HG03520 (cell line): ENCODE measurements at regions not wholly inside any gene's neighbourhood (a gene's known extent, or its start where the extent isn't known, plus 50 kb on each side); places are given as distances from the start of the nearest gene placed in this dataset.
"Not testable (repeated sequence)": the region's sequence is repeated elsewhere in the genome, so short reads cannot be mapped to it uniquely, and the experiment has no call there.

Experiments used
- ATAC-seq: cut with Tn5 transposase; IDR thresholded peaks from one replicate; pipeline ENCODE4 v1.9.1; 2021; ENCODE audit warnings: mild to moderate bottlenecking, moderate library complexity; ENCODE audit not compliant: unreplicated experiment

GRCh38 chr14:89743828-89744227 lies 210.7 kb downstream of the EFCAB11 start:
- ATAC-seq, result no peak

GRCh38 chr14:89740241-89740640 lies 214.3 kb downstream of the EFCAB11 start:
- ATAC-seq, result no peak

DNA sequence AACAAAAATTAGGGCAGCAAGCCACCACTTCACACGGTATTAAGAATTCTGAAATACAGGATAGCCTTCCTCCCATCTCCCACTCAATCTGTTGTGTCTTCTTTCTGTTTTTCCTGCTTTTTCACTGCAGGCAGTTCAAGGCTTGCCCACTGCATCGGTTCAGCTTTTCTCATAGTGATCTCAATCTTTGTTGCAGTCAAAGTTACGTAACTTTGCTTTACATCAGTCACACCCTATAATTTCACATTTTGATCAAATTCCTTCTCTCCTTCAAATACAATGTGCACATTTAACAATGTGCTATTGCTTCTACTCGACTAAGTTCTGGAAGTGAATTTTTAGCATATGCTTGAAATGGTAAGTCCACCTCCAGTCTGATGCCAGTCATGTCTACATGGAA lies 217.6 kb downstream of the EFCAB11 start:
- no peak for ATAC-seq

GRCh38 chr14:89731396-89731933 lies 223.1 kb downstream of the EFCAB11 start:
- no peak for ATAC-seq

- no peak for ATAC-seq
Measured at GRCh38 chr14:89730687-89731086, 223.8 kb downstream of the EFCAB11 start.

- ATAC-seq, result no peak
Measured at GRCh38 chr14:89728964-89729363, 225.6 kb downstream of the EFCAB11 start.

- not testable (repeated sequence) for ATAC-seq
Measured at GRCh38 chr14:89726226-89726625, 228.3 kb downstream of the EFCAB11 start.

- no peak for ATAC-seq
Measured at GRCh38 chr14:89724628-89724960, 229.9 kb downstream of the EFCAB11 start.

DNA sequence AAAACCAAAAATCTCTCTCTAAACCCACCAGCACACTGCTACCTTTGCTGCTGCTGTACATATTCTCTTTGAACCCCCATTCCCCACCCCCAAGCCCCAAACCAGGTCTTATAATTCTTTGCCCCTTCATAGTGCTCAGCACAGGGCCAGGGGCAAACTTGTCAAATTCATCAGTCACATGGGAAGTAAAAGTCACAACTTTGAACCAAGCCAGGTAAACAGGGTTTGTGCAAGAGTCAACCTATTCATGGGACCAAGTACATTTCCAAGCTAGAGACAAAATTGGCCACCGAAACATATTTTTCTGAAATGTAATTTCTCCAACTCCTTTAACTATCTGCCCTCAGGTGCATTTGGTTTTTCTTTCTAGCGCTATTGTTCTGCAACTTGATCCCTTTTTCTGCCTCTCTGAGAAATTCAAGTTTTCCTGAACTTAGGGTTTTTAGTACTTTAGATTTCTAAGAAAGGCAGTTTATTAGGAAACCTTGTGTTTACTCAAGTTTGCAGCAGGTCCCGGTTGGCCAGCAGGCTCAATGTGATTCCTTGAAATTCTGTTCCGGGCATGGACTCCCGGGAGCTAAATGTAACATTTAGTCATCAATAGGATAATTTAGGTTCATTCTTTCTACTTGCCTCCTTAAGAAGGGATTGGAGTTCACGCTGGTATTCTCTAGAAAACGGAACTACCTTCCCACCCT lies 230.5 kb downstream of the EFCAB11 start:
- ATAC-seq, result no peak

GRCh38 chr14:89721956-89722355 lies 232.6 kb downstream of the EFCAB11 start:
- no peak for ATAC-seq

DNA sequence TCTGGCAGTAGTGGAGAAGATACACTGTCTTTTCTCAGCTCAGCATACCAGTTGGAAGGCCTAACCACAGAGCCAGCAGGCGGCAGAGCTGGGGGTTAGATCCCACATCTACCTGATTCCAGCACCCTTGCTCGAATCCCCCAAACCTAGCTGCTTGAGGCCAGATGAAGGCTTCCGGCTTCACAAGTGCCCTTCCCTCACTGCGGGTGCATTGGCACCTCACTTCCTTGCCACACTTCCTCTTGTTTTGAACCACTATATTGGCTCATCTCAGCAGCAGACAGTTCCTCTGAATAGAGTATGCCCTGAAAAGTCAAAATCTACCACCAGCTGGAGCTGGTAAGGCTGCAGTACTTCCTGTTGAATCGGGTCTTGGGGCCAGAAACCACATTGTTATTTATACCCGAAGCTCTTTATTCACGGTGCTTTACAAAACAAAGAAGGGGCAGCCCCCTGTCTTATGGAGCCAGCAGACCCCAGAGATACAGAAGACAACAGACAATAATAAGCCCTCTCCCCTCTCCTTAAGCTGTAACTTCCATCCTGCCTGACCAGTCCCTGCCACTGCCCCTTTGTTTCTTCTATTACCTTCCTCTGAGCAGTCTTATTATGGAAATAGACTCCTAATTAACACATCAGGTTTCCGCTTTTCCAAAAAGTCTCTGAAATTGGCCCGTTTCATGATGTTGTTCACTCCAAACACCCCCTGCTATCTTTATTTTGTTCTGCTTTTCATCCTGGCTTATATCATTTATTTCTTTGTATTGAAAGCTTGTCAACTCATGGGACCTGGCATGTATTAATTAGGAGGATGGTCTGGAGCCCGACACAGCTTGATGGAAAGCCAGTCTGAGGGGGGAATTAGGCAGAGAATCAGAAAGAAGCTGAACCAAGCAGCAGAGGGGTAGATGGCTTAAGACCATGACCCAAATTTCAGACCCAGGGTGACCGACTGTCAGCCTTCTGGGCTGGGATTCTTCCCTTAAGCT lies 233.5 kb downstream of the EFCAB11 start:
- ATAC-seq, result peak; percentile 64

DNA sequence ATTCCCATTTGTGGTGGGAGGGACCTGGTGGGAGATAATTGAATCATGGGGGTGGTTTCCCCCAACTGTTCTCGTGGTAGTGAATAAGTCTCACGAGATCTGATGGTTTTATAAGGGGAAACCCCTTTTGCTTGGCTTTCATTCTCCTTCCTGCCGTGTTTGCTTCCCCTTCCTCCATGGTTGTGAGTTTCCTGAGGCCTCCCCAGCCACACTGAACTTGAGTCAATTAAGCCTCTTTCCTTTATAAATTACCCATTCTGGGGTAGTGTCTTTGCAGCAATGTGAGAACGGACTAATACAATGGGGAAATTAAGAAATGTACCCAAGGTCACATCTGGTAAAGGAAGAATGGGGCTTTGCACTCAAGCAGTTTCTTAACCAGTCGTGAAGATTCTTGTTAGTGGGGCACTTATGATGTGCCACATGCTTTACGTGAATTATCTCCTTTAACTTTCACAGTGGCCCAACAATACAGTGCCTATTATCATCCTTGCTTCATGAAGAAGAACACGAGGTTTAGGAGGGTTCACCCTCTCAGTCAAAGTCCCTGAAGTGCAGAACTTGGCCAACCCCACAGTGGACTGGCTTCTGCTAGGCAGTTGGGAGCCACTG lies 234.3 kb downstream of the EFCAB11 start:
- no peak for ATAC-seq

GRCh38 chr14:89719366-89720075 lies 235.0 kb downstream of the EFCAB11 start:
- no peak for ATAC-seq

GRCh38 chr14:89708982-89709625 lies 245.4 kb downstream of the EFCAB11 start:
- ATAC-seq, result no peak

DNA sequence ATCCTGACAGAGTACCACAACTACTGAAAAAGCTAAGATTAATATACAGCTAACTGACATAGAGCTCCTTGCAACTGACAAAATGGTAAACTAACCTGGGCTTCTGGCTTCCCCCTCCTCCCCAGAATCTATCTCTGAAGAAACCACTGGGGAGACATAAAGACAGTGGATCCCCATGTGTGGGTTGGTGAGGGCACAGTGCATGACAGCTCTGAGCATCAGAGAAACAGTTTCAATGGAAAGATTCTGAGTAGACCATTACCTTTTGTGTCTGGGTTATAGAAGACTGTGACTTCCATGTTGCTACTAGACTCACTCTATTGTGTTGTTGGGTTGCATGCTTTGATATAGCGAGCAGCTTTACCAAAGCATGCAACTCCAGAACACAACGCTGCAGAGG lies 247.4 kb downstream of the EFCAB11 start:
- no peak for ATAC-seq

DNA sequence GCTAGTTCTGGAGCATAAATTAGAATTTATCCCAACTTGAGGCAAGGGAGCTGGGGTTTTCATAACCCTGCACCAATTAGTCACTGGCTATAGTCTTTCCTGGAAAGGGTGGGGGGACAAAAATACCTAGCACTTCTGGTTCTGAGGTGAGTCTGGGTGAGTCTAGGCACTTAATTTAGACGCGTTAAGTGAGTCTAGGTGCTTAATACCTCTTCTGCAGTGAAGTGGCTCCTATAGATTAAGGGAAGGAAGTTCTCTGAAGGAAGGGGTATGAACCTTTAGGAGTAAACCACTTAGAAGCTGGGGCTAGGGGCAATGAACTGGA lies 251.7 kb downstream of the EFCAB11 start:
- ATAC-seq, result no peak

DNA sequence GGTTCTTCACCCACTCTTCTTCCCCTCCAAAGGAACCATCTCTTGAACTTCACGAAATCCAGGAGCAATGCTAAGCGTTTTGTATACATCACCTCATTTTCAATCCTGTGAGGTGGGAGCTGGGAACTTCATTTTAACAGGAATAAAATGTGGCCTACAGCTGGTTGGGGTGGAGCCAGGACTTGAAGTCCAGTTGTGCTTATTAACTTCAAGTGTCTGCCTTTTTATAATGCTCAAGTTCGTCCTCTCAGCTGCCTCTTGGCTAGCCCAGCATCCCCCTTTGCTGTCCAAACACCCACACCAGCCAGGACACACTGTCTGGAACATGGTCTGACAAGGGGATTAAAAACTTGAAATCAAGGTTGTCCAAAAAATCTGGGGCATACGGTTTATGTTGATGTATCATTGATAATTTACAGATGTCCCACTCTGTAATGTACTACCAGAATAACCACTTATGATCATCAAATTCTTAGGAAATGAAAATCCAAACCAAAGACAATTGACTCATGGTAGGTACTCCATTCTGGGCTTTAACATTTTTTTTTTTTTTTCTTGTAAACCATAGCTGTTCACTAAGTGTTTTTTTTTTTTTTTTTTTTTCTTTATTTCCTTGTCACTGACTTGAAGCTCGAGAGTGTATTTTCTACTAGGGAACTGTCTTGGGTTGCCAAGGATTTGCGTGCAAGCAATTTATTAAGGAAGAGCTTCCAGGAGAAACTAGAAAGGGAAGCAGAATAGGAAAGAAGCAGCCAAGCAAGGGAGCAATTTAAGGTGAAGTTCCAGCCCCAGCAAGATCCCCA lies 252.3 kb downstream of the EFCAB11 start:
- ATAC-seq, result no peak

DNA sequence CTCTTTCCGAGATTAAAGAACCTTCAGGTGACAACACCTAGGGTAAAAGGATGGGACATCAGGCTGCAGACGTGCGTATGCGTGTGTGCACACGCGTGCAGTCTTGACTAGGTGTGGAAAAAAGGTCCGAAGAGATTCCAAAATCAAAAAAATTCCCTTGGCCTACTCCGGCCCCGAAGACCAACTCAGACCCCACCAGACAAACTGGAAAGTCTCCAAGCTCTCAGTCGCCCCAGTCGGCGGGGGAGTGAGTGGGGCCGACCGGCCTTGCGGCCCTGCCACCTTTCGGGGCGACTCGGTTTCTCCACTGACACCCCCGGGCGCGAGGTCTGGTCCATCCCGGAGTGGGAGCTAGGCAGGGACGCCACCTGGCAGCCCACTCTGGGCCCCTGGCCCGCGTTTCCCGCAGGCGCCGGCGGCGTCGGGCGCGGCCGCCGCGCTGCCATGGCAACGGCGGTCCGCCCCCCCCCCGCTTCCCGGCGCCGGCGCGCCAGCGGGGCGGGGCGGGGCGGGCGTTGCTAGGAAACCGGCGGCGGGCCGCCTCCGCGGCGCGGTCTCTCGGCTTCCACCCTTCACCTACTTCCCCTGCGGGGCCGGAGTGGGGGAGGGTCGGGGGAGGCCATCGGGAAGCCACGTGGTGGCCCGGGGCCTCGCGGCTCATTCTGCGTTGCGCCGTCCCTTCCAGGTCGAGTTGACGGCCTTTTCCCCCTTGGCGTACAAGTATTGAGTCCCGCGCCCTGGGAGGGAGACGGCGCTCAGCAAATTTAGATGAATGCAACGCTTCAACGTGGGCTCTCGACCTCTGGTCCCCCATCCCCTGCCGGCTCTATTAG lies 253.1 kb downstream of the EFCAB11 start:
- ATAC-seq, result peak; percentile 86

DNA sequence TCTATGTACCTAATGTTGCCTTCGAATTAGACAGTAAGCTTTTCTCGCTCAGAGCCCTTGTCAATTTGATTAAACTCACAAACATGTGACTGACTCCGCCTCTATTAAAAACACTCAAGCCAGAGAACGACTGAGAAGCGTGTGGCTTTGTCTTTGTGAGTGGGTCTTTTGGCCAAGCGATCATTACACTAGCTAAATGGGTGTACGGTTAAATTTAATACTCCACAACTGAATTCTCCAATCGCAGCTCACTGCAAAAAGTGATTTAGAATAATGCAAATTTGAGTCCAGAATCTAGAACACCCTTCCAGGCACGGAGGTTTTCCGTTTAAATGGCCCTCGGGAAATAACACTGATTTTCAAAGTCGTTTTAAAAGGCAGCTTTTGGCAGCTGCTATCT lies 253.7 kb downstream of the EFCAB11 start:
- ATAC-seq, result no peak
